Left lobe of liver (tissue), 2 donors: ENCODE measurements at regions not wholly inside any gene's neighbourhood (a gene's known extent, or its start where the extent isn't known, plus 50 kb on each side); places are given as distances from the start of the nearest gene placed in this dataset.
A peak's percentile ranks its signal among the peaks of the same experiment; 100 is the strongest.

Source experiments
- ATAC-seq: fragments of 200-7000 bp; cut with Tn5 transposase; one replicate; pipeline ENCODE4 v1.9.1; 2020; ENCODE audit warnings: mild to moderate bottlenecking, moderate library complexity
- DNase-seq: peaks from one replicate; pipeline ENCODE4 v3.0.0-alpha.2; 2020; ENCODE audit warnings: low spot score
- donor health status: DM: no; HTN: no; CAD: no; lungs with moderate emphysema.
- donor health status: DM: no; HTN: yes; CAD: no.

DNA sequence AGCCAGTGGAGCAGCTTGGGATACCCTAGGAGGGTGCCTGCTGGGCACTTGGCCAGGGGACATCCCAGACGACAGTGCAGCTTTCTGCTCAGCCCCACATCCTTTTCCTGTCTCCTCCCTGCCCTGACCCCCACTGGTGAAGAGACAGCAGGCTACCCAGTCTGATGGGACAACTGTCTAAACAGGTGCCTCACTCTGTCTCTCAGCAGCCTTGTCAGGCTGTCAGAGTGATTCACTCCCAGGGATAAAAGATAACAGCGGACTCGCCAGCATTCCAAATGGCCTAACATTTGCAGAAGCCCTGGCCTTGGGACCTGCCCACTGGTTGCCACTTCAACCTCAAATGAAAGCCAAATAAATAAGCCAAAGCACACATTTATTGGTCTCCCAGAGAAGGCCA is 318.6 kb upstream of the PLET1 start:
- no peak for ATAC-seq
- no peak for DNase-seq

DNA sequence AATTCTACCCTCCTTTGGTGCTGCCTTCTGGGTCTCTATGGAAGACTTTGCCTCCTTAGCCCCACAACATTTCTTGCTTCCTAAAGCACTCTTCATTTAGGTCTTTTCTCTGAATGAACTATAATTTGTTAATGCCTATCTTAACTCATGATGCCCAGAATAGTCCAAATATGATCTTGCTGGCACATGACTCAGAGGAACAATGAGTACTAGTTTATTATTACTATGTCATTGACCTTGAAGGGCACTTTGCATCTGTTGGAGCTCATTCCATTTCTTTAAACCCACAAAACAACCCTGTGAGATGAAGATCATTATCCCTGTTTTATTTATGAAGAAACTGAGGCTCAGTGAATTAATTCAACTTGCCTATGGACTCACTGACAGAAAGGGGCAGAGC is 320.2 kb upstream of the PLET1 start:
- ATAC-seq: no peak
- DNase-seq: no peak

DNA sequence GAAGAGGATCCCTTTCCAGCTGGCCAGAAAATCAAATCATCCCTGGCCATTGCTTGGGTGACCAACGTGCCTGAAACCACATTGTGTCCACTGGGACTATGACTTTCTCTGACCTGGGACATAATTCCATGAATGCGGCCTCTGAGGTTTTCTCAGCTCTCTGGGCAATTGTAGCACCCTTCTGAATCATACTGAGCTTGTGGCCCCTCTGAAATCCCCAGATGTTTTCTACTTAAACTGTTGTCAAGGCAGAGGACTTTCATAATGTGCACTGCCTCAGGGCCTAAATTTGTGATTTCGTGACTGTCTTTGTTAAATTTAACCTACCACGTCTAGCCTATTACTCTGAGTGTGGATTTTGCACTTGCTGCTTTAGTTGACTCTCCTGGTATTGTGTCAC is 321.1 kb upstream of the PLET1 start:
- ATAC-seq: peak; percentile 31
- DNase-seq: no peak

DNA sequence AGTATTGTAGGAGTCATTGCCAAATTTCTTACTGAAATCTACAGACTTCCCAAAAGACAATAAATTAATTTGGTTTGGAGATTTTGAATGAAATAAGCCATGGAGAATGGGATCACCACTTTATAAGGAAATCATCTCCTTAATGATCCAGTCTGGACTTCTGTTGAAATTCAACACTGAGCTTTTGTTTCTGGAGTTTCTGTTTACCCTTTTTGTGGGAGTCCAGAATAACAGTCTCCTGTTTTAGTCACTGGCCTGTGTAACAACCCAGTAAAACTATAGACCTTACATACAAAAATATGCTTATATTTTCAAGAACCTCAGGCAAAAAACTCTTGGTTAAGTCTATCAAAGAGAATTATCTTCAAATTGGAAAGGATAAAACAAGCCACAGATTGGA is 321.7 kb upstream of the PLET1 start:
- DNase-seq: no peak
- ATAC-seq: no peak

DNA sequence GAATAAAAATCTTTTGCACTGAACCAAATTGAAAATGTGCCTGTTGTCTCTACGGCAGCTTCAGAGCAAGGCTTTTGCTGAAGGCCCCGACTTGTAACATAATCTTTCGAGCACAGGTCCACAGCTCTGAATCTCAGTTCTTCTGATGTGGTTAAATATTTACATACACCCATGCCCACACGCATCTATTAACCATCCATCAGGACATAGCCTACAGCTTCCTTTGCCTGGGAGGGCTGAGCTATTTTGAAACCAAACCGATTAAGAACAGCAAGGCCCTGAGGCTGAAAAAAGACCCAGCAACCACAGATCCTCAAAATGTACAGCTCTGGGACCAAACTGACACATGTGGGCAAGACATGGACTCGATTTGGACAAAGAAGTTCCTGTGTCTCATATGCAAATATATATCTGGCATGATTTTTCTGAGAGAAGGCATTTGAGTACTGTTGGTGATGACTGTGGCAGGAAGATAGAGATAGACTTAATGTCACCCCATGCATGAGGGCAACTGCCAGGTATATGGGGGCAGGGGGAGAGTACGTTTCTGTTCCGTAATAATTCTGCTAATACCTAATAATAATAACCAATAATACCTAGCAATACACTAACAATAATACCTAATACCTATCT is 322.7 kb upstream of the PLET1 start:
- no peak for ATAC-seq

DNA sequence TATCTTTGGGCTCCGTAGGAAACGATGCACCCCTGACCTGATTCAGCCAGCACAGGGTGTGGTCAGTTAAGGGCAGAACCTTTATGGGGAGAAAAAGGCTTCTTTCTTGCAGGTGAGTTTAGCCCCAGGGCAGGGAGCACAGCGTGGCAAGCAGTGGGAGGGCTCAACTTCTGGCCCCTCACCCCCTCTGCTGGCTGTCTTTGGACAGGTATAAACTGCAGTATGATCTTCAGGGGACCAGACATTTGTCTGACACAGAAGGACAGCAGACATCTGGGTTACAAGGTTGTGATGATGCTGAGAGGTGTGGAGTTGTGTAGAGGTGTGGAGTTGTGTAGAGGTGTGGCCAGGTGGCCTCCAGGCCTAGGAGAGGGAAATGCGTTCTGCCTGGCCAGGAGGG is 324.0 kb upstream of the PLET1 start:
- DNase-seq: no peak

More for the DNA sequence above, 322.7 kb upstream of the PLET1 start:
- DNase-seq: no peak

DNA sequence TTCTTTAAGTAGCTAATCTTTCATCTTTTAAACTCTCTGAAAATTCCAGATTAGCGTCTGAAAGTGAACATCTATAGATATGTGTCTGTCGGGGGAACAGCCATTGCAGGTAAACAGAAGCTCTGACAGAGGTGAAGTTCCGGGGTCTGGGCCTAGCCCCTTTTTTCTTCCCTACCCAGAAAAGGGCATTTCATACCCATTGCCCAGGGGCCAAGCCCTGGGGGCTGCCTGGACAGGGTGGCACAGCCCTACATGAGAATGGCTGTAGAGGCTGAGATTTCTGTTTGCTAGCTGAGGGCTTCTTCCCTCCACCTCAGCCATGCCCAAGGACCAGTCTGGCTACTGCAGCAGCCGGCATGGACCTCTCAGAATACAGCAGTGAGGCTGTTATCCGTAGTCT is 327.0 kb upstream of the PLET1 start:
- no peak for ATAC-seq
- DNase-seq: no peak

More for the DNA sequence above, 324.0 kb upstream of the PLET1 start:
- peak; percentile 46 for ATAC-seq

DNA sequence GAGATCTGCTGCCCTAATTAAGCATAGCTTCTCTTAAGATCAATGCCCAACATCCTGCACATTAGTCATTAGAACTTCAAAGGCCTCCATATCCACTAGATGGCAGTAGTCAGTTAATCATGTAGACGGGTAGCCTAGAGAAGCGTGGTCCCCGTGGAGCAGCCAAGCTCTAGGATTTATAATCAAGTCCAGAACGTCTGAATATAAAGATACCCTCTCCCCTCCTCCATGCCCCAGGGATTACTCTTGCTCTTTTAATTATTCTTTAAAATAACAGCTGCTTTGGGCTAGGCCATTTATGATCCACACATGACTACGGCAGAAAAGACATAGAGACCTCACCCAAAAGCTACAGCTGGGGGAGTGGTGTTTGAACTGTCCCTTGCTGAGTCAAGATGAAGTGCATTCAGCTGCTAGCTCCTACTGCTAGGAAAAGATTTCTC is 327.6 kb upstream of the PLET1 start:
- no peak for DNase-seq
- peak; percentile 98 for ATAC-seq

DNA sequence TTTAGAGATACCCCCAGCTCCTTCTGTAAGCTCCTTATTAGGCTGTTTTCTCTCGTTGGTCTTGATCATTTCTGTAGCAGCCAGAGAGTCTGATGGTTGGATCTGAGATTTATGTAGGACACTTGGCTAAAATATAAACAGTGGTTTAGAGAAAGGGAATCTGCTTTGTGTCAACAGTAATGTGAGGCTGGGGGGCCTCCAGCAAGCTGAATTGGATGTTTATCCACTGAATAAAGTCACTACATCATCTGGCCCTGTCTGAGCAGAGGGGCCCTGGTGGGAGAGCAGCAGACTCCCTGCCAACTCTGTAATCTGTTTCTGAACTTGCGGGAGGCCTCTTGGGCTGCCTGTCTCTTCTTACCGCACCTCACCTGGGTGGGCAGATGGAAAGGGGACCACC is 328.5 kb upstream of the PLET1 start:
- DNase-seq (no peak), ATAC-seq (no peak)

DNA sequence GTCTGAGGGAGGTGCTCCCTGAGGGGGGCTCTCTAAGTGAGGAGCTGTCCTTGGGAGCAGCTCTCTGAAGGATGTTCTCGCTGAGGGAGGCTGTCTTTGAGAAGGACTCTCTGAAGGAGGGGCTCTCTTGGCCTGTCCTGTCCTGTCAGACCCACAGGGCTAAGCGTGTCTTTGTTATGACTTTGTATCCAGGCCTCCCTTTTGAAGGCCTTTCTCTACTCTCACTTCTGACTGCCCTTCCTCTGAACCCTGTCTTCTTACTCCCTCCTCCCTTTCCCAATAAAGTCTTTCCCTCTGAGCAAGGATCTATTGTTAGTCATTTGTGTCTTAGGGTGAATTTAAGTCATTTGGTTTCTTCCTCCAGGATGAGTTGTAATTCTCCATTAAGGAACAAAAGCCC is 330.1 kb upstream of the PLET1 start:
- DNase-seq: no peak
- no peak for ATAC-seq

DNA sequence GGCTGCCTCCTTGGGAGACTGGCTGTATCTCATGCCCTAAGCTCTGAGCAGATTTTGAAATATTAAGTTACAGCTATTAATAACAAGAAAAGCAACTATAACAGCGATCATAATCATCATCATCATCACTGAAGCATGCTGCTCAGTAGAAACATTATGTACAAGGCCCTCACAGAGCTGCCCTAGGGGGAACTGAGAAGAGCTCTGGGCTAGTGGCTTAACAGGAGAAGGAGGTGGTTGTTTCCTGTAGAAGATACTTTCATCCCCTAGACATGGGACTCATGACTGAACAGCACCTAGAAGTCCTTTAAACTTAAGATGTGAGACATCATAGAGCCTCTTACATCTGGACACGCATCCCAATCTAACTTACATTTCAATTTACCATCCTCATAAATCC is 332.8 kb upstream of the PLET1 start:
- no peak for DNase-seq
- no peak for ATAC-seq

DNA sequence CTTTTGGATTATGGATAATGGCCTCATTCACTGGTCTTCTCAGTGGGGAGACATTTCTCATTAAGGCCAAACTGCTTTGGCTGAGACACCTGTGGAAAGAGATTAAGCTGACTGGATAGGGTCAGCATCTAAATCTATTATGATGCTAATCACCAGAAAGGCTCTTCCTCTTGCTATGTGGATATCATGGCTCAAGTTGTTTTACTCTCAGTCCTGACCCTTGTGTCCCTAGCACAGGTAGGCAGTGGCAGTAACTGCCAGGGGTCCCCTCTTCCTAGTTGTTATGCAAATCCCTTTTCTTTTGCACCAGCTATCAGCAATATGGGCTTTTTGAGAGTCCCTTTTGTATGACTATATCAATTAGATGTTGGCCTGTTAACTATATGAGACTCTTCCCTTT is 335.7 kb upstream of the PLET1 start:
- DNase-seq (no peak), ATAC-seq (no peak)

DNA sequence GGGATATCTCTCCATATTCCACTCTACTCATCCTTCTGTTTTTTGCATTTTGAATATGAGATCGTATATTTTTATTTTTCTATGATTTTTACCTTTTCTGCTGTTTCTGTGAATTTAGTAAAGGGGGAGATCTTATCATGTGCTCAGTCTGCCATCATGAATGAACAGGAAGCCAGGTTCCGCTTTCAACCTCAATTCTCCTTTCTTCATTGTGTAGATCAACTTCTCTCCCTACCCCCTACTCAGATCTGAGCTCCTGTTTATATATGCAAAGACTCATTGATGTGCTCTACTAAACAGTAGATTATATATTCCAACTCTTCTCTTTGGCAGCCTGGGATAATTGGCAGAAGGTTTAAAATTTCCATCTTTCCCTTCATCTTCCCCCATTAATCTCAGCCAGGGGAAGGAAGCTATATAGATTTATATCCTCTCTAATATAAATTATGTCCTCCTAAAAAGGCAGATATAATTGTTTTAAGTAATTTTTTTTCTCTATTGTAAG is 336.7 kb upstream of the PLET1 start:
- no peak for ATAC-seq
- DNase-seq: no peak

DNA sequence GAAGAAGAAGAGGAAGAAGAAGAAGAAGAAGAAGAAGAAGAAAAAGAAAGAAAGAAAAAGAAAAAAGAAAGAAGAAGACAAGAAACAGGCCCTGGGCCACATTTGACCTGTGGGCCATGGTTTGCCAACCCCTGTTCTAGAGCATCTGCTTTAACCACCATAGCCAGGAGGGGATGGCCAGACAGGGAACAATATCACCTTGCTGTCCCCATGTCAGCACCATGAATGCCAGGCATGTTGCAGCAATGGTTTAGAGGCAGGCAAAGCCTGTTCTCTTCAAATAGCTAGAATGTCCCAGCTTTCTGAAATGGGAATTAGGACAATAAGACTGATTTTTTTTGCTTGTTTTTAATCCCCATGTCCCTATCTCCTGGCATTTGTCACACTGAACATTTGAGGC is 338.6 kb upstream of the PLET1 start:
- no peak for ATAC-seq
- DNase-seq: no peak

DNA sequence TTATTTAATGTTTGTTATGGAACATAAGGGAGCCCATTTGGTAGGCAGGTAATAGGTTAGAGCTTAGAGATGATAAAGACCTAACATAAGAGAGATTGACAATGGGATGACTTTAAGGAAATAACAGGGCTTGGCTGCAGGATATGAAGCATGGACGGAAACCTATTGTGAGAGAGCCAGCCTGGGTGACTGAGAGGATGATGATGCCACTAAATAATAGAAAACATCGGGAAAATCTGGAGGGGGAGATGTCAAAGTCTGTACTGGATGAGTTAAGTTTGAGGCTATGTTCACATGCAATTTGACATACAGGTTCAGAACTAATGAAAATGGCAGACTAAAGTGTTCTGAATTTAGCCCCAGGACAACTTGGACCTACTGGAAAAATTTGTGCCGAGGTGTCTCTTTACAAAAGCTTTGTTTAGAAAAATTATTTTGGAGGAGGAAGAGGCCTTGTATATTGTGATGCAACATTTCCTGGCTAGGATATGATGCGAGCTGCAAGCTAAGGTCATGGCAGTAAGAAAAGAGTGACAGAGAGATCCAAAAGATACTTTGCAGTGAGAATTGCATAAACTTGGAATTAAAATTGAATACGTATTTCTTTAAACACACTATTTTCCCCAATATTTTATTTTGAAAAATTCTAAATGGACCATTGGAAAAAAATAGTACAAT is 339.3 kb upstream of the PLET1 start:
- DNase-seq: no peak

DNA sequence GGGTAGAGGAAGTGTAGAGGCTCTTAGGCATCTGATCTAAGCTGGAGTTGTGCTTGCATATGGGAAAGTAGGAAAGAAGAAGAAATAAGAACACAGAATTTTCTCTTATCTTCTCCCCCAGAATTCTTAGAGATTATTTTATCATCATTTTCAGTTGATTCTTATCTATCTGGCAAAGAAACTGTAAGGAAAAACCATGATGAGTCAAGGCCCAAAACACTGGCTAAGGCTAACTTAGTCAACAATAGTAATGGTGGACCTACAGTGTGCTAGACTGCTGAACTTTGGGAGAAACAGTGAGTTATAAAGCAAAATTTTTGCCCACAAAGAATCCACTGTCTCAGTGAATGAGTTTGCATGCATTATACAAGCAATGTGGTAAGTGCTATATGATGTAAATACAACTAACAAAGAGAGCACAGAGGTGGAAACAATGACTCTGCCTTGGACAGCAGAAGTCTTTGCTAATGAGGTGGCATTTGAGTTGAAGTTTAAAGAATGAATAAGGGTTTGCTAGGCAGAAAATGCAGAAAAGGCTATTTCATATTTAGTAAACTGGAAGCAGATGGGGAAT is 344.5 kb upstream of the PLET1 start:
- DNase-seq (no peak), ATAC-seq (no peak)

More for the DNA sequence above, 339.3 kb upstream of the PLET1 start:
- ATAC-seq: no peak

DNA sequence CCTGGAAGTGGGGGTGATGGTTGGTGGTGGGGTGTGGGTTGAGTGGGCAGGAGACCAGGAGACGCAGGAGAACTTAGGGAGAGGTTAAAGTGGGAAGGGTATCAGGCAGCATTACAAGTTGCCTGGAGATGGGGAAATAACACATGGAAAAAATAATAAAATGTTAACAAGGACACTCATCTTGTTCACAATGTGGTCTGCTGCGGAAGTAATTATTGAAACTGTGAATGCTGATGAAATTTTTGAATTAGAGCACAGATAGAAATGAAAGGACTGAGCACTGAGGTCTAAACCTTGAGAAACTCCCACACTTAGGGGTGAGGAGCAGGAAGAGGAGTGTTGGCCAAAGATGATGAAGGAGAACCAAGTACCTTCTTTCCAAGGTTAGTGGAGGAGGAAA is 346.0 kb upstream of the PLET1 start:
- ATAC-seq (no peak), DNase-seq (no peak)

DNA sequence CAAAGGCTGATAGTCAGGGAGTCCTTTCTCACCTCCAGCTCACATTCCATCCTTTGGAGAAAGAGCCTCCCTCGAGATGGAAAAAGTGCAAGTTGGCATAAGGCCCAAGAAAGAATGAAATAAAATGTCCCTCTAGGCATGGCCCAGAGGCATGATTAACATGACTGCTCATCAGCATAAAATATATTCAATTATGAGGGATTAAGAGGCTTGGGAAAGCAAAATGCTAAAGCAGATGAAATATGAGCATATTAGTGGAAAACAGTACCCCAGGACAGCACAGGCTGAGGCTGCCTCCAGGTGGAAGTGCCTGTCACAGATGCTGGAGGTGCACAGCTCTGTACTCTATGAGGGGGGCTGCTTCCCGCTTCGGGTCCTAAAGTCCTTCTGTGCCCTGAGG is 347.8 kb upstream of the PLET1 start:
- no peak for ATAC-seq
- DNase-seq: no peak

DNA sequence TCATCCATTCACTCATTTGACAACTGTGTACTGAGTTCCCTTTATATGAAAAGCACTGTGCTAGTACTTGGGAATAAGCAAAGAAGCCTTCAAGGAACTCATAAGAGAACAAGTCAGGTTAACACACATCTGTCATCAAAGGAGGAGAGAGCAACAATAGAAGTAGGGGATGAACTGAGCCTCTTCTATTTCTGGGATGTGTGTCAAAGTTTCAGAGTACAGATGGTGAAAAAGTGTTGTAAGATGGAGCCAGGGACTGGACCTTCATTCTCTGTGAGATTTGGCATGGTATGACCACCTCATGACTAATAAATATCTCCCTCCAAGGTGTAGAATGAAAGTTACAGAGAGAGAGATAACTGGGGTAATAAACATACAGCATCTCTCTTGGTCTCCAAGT is 349.8 kb upstream of the PLET1 start:
- no peak for DNase-seq
- no peak for ATAC-seq

DNA sequence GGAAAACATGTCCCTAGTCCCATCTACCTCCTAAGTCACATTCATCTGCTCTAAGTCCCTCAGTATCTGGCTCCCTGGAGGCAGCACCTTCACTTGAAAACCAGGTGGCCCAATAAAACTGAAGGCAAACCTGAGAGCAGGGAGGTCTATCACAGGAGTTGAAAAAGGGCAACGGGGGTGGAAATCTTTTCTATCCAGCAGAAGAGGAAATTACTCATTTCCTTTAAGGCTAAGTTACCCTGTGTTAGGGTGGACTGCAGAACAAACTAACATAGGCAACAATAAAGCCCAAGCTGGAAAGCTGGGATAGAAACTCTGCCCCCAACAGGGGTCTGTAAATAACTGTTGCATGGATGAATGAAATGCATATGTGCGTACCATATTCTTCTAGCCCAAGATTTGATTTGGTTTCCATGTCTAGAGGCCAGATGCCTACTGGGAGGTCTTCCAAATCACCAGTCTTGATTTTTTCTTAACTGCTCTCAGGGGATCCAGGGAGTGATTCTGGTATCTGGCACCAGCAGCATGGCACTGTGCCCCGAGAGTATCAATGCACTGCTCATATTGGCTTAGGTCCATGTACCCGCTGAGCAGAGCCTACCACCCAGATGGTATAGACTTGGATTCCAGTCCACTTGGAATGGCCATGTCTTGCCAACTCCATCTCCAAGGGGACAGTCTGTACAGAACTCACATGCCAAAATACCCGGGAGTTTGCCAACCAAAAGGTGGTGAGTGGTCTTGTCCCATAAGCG is 350.0 kb upstream of the NCAM1 start:
- ATAC-seq (no peak), DNase-seq (no peak)

DNA sequence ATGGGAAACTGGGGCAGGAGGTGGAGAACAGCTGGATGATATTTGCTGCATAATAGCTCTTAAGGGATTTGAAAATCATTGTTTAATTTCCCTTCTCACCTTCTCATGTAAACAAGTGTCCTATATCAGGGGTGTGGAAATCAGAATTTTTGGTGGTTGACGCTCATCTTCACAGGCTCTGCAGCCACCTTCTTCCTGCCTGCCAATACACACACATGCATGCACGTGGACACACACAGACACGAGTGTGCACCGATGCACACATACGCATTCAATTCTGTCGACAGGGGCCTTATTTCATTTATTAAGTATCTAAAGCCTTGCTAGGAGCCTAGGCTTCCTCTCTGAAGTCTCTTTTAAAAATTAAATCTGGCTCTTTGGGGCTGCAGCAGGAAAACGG is 349.4 kb upstream of the NCAM1 start:
- DNase-seq: no peak
- ATAC-seq: no peak
